Memory B cell (primary cell): ENCODE measurements at regions not wholly inside any gene's neighbourhood (a gene's known extent, or its start where the extent isn't known, plus 50 kb on each side); places are given as distances from the start of the nearest gene placed in this dataset.

ENCODE experiments used
- ATAC-seq: fragments of 150-1000 bp; cut with Tn5 transposase; 2 replicates; pipeline ENCODE4 v1.10.0; 2021; ENCODE audit warnings: low read depth, mild to moderate bottlenecking, moderate library complexity
- DNase-seq, 2 donors: peaks; one replicate each; pipeline ENCODE4 v3.0.0; 2022; ENCODE audit warnings: low spot score in 2 of 2
- H3K27ac Mint-ChIP-seq: one replicate; pipeline ENCODE4 v1.8.0; 2022; ENCODE audit warnings: mild to moderate bottlenecking, moderate library complexity, mixed read lengths
- H3K27me3 Mint-ChIP-seq: one replicate; pipeline ENCODE4 v1.8.0; 2022; ENCODE audit warnings: mixed read lengths
- H3K36me3 Mint-ChIP-seq: one replicate; pipeline ENCODE4 v1.8.0; 2022; ENCODE audit warnings: mild to moderate bottlenecking, mixed read lengths
- H3K4me1 Mint-ChIP-seq: one replicate; pipeline ENCODE4 v1.8.0; 2022; ENCODE audit warnings: mixed read lengths
- H3K4me3 Mint-ChIP-seq: one replicate; pipeline ENCODE4 v1.8.0; 2022; ENCODE audit warnings: mild to moderate bottlenecking, moderate library complexity, mixed read lengths
- H3K9me3 Mint-ChIP-seq: one replicate; pipeline ENCODE4 v1.8.0; 2022; ENCODE audit warnings: mixed read lengths

DNA sequence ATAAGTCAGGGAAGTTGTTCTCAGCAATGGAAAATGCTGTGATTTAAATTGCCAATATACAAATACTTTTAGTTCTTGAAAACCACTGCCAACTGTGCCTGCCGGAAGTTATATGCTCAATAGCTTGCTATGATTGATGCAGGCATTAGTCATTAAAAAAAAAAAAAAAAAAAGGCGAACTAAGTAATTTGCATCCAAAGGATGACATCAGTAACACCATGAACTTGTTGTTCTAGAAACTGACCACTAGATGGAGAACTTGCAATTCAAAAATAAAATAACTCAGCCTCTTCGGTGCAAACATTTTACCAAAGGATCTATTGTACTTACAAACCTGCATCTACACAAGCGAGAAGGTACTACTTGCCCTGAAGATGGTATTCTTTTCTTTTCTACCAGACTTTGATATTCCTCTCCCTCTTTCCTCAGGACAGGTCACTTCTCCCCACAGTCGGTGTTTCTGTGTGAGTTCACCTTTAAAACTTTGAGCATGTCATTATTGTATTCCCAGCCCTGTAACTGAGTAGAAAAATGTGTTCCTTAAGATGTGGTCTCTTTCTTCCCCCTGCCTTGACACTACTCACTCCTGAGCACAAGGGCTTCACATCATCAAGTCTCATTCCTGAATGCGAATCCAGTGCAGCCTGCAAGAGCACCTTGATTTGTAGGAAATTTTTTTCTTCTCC lies 115.0 kb upstream of the VEPH1 start:
- Mint-ChIP-seq H3K9me3 (no peaks in the 10 kb centered on the region), H3K4me3 (no peak overlapping the region), H3K27ac (no peak overlapping the region), H3K4me1 (no peaks in the 10 kb centered on the region), H3K27me3 (peaks cover 8% of the 10 kb centered on the region), H3K36me3 (no peaks in the 10 kb centered on the region)
- DNase-seq, result peak in 1 of 2 donors; percentile 13
- ATAC-seq, result peak; percentile 92

DNA sequence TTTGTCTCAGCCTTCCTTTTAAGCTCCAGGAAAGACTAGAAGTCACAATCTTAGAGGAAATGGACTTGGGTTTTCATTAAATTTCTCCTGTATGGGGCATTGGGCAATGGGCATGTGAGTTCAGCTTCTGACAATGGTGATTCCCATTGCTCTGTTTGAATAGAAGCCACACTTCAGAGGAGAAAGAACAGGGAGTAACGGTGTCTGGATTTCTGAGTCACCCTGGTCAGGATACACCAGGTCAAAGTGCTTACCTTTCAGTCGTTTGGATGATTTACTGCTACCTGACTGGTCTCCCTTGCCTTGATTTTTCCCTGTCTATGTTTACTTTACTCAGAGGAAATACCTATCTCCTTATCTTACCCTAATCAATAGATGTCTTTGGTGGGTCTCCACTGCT lies 111.7 kb upstream of the VEPH1 start:
- Mint-ChIP-seq H3K27ac (no peak overlapping the region), H3K9me3 (no peaks in the 10 kb centered on the region), H3K4me1 (no peaks in the 10 kb centered on the region), H3K4me3 (no peak overlapping the region), H3K27me3 (peaks cover 7% of the 10 kb centered on the region), H3K36me3 (no peaks in the 10 kb centered on the region)
- DNase-seq (no peak), ATAC-seq (no peak)

DNA sequence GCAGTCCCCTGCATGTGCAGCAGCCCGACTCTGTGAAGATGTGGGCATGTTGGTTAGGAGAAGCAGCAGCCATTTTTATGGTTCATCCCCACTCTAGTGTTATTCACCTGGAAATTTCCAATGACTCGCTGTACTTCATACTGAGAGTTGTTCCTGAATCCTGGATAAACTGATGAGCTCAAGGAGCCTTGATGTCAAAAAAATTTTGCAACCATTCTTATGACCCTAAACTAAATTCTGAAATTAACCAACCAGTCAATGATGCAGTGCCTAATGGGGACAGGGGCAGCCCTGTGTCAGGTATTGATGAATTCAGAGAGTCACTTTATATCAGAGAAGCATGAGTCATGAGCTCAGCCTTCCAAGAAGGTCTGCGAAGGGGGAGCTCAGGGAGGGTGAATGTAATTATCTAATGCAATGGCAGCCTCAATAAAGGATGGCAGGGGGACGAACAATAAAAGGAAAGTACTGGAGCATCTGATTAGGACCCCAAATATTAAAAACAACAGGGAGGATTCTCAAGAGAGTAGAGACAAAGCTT lies 108.4 kb upstream of the VEPH1 start:
- Mint-ChIP-seq H3K4me1 (peaks cover 2% of the 10 kb centered on the region), H3K27ac (no peak overlapping the region), H3K4me3 (no peak overlapping the region), H3K9me3 (no peaks in the 10 kb centered on the region), H3K36me3 (no peaks in the 10 kb centered on the region), H3K27me3 (peaks cover 8% of the 10 kb centered on the region)
- no peak for ATAC-seq
- no peak for DNase-seq

DNA sequence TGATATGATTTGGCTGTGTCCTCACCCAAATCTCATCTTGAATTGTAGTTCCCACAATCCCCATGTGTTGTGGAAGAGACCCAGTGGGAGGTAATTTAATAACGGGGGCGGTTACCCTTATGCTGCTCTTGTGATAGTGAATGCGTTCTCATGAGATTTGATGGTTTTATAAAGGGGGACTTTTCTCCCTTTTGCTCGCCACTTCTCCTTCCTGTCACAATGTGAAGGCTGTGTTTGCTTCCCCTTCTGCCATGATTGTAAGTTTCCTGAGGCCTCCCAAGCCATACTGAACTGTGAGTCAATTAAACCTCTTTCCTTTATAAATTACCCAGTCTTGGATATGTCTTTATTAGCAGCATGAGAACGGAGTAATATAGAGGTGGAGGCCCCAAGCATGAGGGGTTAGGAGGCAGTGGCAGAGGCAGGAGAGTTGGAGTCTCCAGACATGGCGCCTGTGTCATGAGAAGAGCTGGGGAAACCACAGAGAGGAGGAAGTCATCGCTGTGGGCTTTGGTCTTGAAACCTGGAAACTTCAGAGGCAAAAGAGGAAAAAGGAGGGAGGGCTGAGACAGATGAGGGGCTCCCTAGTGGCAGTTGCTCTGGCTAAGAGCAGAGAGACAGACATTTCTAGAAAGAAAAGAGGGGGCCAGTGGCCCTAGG lies 107.8 kb upstream of the VEPH1 start:
- peaks cover 8% of the 10 kb centered on the region for H3K27me3 Mint-ChIP-seq
- no peaks in the 10 kb centered on the region for H3K9me3 Mint-ChIP-seq
- no peak for DNase-seq
- H3K36me3 Mint-ChIP-seq, result no peaks in the 10 kb centered on the region
- ATAC-seq, result no peak
- H3K4me1 Mint-ChIP-seq, result peaks cover 2% of the 10 kb centered on the region
- no peak overlapping the region for H3K27ac Mint-ChIP-seq
- no peak overlapping the region for H3K4me3 Mint-ChIP-seq

DNA sequence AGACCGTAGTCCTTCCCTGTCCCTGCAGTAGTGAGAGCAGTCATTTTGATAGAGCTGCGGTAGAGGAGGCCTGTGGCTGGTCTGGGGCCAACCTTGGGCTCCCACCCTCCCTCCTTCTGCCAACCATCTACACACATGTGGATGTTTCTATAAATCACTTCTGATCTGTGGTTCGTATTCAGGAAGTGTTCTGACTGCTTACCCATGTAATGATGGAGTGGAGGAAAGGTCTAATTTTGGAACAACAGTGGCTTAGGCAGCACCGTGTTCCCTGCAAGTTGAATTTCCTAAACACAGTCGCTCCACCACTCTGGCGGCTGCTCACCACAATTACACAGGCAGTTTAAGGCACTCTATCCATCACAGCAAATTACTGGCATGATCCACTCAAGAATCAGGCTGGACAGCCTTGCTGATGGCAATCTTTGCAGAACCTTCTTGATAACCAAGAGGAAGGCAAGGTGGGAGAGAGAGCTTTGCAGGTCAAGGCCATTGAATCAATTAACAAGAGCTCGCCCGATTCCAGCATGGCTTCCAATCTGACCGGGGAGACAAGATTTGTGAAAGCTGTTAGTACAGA lies 104.7 kb upstream of the VEPH1 start:
- no peak for DNase-seq
- H3K9me3 Mint-ChIP-seq, result no peaks in the 10 kb centered on the region
- H3K27me3 Mint-ChIP-seq, result peaks cover 5% of the 10 kb centered on the region
- H3K4me3 Mint-ChIP-seq, result no peak overlapping the region
- no peak overlapping the region for H3K27ac Mint-ChIP-seq
- peaks cover 2% of the 10 kb centered on the region for H3K4me1 Mint-ChIP-seq
- H3K36me3 Mint-ChIP-seq, result no peaks in the 10 kb centered on the region
- no peak for ATAC-seq

DNA sequence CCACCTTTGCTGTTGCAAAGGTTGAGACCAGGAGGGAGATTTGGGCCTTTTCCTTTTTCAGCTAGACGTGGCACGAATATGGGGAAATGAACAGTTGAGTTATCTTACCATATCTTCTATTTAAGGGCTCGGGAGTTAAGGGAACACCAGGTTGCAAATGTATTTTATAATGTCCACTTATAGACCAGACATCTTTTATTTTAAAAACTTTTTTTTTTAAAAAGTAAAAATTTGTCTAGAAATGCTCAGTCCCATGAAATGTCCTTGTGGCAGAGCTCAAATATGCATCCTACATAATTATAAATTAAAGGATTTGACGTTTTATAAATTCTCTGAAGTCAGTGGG lies 103.6 kb upstream of the VEPH1 start:
- Mint-ChIP-seq H3K27me3 (peaks cover 5% of the 10 kb centered on the region), H3K9me3 (no peaks in the 10 kb centered on the region), H3K27ac (no peak overlapping the region), H3K36me3 (no peaks in the 10 kb centered on the region), H3K4me1 (peaks cover 2% of the 10 kb centered on the region), H3K4me3 (peak overlapping the region; percentile 44)
- ATAC-seq (no peak), DNase-seq (no peak)

DNA sequence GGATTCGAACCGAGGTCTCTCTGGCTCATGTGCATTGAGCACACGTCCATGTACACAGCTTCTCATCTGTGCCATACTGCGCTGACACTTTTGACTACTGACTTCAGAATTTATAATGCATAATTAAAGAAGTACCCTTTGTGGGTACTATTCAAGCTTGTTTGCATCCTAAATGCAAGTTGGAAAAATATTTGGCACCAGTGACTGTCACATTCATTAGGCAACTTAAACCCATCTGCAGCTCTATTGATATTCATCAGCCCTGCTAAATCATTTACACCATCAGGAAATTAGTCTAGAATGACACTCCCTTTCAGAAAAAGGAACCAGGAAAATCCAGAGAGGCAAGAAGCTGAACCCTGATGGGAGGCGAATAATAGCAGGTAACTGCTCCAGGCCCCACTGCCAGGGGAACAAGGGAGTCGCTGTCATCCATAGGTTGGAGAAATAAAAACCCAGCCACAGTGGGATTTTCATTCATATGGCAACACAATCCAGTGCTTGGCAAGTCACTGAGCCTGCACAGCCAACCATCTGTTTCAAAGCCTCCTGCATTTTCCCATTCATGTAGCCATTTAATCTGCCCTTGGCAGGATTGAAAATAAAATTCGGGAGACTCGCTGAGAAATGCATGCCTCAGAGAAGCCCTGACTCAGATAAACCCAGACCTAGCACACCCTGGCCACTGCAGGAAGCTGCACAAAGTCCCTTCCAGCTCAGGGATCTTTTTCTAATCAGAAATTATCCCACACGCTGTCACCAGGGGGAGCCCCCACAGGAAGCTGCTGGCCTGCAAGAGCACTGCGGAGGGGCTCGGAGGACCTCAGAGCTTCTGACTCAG lies 103.0 kb upstream of the VEPH1 start:
- peaks cover 2% of the 10 kb centered on the region for H3K4me1 Mint-ChIP-seq
- ATAC-seq (peak; percentile 69), DNase-seq (peak; percentile 34 to 50)
- H3K4me3 Mint-ChIP-seq, result peak overlapping the region; percentile 44
- no peaks in the 10 kb centered on the region for H3K9me3 Mint-ChIP-seq
- no peaks in the 10 kb centered on the region for H3K36me3 Mint-ChIP-seq
- H3K27me3 Mint-ChIP-seq, result peaks cover 5% of the 10 kb centered on the region
- no peak overlapping the region for H3K27ac Mint-ChIP-seq

DNA sequence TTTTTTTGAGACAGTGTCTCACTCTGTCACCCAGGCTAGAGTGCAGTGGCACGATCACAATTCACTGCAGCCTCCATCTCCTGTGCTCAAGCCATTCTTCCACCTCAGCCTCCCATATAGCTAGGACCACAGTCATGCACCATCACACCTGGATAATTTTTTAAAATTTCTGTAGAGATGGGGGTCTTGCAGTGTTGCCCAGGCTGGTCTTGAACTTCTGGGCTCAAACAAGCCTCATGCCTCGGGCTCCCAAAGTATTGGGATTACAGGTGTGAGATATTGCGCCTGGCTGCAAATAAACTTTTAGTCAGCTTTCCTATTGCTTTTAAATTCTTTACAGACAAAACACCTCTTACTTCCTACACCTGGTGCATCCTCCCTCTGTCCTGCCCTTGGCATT lies 102.1 kb upstream of the VEPH1 start:
- Mint-ChIP-seq H3K27ac (no peak overlapping the region), H3K9me3 (no peaks in the 10 kb centered on the region), H3K36me3 (no peaks in the 10 kb centered on the region), H3K27me3 (peaks cover 3% of the 10 kb centered on the region), H3K4me3 (no peak overlapping the region), H3K4me1 (peaks cover 2% of the 10 kb centered on the region)
- DNase-seq (no peak), ATAC-seq (no peak)

DNA sequence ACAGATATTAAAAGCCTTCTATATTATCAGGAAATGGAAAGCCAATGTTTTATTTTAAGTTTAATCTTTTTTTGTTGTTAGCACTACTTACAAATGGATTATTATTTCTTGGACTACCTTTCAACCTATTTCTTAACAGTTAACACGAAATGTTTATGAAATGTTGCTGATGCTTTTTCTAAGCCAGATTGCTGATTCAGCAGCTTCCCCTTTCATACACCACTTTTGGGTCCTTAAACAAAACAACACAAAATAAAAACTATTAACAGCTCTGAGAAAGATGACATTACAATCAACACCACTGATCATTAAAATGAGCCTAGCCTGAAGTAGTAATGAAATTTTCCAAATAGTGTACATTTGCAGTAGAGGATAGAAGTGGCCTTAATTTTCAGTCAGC lies 99.2 kb upstream of the VEPH1 start:
- Mint-ChIP-seq H3K27ac (no peak overlapping the region), H3K27me3 (no peaks in the 10 kb centered on the region), H3K9me3 (no peaks in the 10 kb centered on the region), H3K4me3 (no peak overlapping the region), H3K36me3 (no peaks in the 10 kb centered on the region), H3K4me1 (peaks cover 2% of the 10 kb centered on the region)
- DNase-seq (no peak), ATAC-seq (no peak)

DNA sequence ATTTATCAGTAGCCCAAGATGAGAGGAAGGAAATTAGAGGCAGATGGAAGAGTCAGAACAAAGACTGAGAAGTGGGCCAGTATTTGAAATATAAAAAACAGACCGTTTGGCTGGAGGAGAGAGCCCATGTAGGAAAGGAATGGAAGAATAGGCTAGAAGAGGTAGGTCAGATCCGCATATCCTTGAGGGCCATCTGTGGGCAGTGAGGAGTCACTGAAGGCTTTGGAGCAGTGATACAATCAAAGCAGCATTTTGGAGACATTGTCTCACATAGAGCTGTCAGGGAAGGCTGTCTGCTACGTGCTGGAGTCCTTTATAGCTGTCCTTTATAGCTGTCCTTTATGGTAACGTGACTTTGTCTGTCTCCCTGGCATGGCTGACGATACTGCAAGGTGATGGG lies 92.0 kb upstream of the VEPH1 start:
- H3K36me3 Mint-ChIP-seq, result no peaks in the 10 kb centered on the region
- no peaks in the 10 kb centered on the region for H3K27me3 Mint-ChIP-seq
- DNase-seq, result no peak
- H3K4me3 Mint-ChIP-seq, result no peak overlapping the region
- no peaks in the 10 kb centered on the region for H3K4me1 Mint-ChIP-seq
- H3K27ac Mint-ChIP-seq, result no peak overlapping the region
- no peak for ATAC-seq
- H3K9me3 Mint-ChIP-seq, result no peaks in the 10 kb centered on the region

DNA sequence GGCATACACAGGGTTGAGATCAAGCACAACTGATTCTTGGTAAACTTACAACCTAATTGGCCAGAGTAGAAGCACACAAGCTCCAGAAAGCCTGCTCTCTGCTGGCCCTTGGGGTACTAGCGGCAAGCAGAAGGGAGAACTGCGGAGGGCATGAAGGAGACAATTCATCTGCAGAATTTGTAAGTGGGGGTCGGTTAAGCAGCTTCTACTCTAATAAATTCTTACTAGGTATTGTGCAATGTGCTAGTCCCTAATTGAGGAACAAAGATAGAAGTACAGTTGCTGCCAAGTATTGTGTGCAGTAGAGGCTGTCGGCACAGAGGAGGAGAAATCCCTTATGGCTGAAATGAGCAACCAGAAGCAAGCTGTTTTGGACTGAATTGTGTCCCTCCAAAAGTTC lies 91.2 kb upstream of the VEPH1 start:
- H3K9me3 Mint-ChIP-seq, result no peaks in the 10 kb centered on the region
- DNase-seq, result no peak
- no peak overlapping the region for H3K4me3 Mint-ChIP-seq
- ATAC-seq, result no peak
- no peak overlapping the region for H3K27ac Mint-ChIP-seq
- H3K4me1 Mint-ChIP-seq, result no peaks in the 10 kb centered on the region
- no peaks in the 10 kb centered on the region for H3K36me3 Mint-ChIP-seq
- no peaks in the 10 kb centered on the region for H3K27me3 Mint-ChIP-seq

DNA sequence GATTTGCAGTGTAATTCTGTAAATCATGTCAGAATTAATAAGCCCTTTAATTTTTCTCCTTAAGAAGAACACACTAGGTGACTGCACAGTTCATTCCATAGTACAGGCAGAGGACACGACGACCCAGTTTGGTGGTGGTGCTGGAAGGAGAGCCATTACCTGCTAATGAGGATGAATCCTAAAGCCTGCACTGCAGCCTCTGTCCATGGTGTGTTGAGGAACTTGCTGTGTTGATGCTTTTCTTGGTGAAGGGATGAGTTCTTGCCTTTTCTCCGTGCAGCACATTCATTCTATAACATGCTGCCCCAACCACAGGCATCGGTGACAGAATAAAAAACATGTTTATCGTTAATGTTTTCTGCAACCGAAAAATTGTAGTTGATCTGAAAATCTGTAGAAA lies 89.6 kb upstream of the VEPH1 start:
- ATAC-seq, result no peak
- Mint-ChIP-seq H3K36me3 (no peaks in the 10 kb centered on the region), H3K4me3 (no peak overlapping the region), H3K9me3 (no peaks in the 10 kb centered on the region), H3K4me1 (no peaks in the 10 kb centered on the region), H3K27ac (no peak overlapping the region), H3K27me3 (peaks cover 2% of the 10 kb centered on the region)
- no peak for DNase-seq

DNA sequence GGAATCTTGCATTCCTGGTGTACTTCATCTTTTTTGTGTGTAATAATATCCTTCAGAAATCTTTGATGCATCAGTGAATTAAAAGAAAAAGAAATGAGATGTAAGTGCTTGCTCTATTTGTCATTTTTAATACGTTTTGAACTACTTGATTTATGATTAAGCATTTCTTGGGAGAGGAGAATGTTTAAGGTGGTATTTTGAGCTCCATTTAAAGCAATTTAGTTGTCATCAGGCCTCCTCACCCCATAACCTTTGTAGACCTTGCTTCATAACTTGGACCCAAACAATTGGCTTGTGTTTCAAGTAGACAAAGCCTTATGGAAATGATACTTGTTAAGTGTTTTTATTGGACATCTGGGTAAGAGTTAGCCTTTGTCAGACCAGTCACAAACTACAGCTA lies 87.1 kb upstream of the VEPH1 start:
- no peaks in the 10 kb centered on the region for H3K9me3 Mint-ChIP-seq
- no peaks in the 10 kb centered on the region for H3K36me3 Mint-ChIP-seq
- H3K27ac Mint-ChIP-seq, result no peak overlapping the region
- H3K4me3 Mint-ChIP-seq, result no peak overlapping the region
- ATAC-seq (no peak), DNase-seq (no peak)
- no peaks in the 10 kb centered on the region for H3K4me1 Mint-ChIP-seq
- peaks cover 2% of the 10 kb centered on the region for H3K27me3 Mint-ChIP-seq

DNA sequence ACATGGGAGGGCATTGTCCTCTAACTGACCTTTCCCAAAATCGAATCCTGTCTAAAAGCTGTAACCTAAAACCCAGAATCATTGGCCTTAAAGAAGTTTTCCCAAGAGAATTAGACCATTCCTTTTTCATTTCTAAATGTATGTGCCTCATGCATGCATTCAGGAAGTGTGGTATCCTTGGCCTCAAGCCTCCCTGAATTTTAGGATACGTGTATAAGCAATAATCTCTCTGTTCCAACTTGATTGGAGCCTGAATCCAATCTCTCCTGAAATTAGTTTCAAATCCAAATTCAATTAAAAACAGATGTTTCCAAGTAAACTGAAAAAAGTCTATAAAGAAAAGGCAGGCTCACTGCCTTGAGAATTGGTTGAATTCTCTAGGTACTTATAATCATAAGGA lies 86.0 kb upstream of the VEPH1 start:
- no peak for DNase-seq
- Mint-ChIP-seq H3K36me3 (no peaks in the 10 kb centered on the region), H3K4me3 (no peak overlapping the region), H3K27ac (no peak overlapping the region), H3K4me1 (no peaks in the 10 kb centered on the region), H3K27me3 (peaks cover 2% of the 10 kb centered on the region), H3K9me3 (no peaks in the 10 kb centered on the region)
- no peak for ATAC-seq
